ENCODE measurements at regions not wholly inside any gene's neighbourhood (a gene's known extent, or its start where the extent isn't known, plus 50 kb on each side); places are given as distances from the start of the nearest gene placed in this dataset.

GRCh38 chr10:81405399-81405798 lies 469.6 kb upstream of the NRG3 start:
- Mint-ChIP-seq H3K4me3 (ENCODE audit: unreplicated experiment) (no peak overlapping the region), H3K27me3 (ENCODE audit: low read depth, unreplicated experiment) (no peaks in the 10 kb centered on the region), H3K36me3 (ENCODE audit: low read depth, unreplicated experiment) (no peaks in the 10 kb centered on the region), H3K27ac (ENCODE audit: unreplicated experiment) (no peak overlapping the region), H3K4me1 (ENCODE audit: low read depth, unreplicated experiment) (no peaks in the 10 kb centered on the region), H3K9me3 (ENCODE audit: unreplicated experiment) (no peaks in the 10 kb centered on the region)
- no peak for FAIRE-seq
- DNase-seq (ENCODE audit: low read depth) = no peak
- Histone ChIP-seq H3K79me2 (ENCODE audit: insufficient read depth, low read length) (no peaks in the 10 kb centered on the region), H3K27ac (ENCODE audit: low read depth, low read length) (no peak overlapping the region), H3K9me3 (ENCODE audit: insufficient read depth, low read depth, low read length) (no peaks in the 10 kb centered on the region), H4K20me1 (ENCODE audit: insufficient read depth, low read length) (no peaks in the 10 kb centered on the region), H3K4me2 (ENCODE audit: low read length) (no peak overlapping the region), H3K36me3 (ENCODE audit: insufficient read depth, low read length) (no peaks in the 10 kb centered on the region), H3K9ac (ENCODE audit: low read length) (no peak overlapping the region), H3K27me3 (ENCODE audit: insufficient read depth, low read length) (no peaks in the 10 kb centered on the region), H2AFZ (ENCODE audit: low read depth, low read length) (no peak overlapping the region), H3K4me1 (ENCODE audit: insufficient read depth, low read length) (no peaks in the 10 kb centered on the region), H3K4me3 (ENCODE audit: insufficient read depth, low read depth, low read length) (no peak overlapping the region)
- TF ChIP-seq CTCF (IDR thresholded peaks at IDR 0.05; ENCODE audit: insufficient read depth, low read depth, low read length) (no peak), EZH2 (IDR thresholded peaks at IDR 0.05; ENCODE audit: insufficient read depth, low read length) (no peak)

- H3K27ac ChIP-seq (ENCODE audit: low read depth, low read length) = no peak overlapping the region
- H3K27me3 ChIP-seq (ENCODE audit: insufficient read depth, low read length) = no peaks in the 10 kb centered on the region
- no peaks in the 10 kb centered on the region for H3K79me2 ChIP-seq (ENCODE audit: insufficient read depth, low read length)
- no peak for TF ChIP-seq CTCF (IDR thresholded peaks at IDR 0.05; ENCODE audit: insufficient read depth, low read depth, low read length)
- TF ChIP-seq EZH2 (IDR thresholded peaks at IDR 0.05; ENCODE audit: insufficient read depth, low read length) = no peak
- no peaks in the 10 kb centered on the region for H4K20me1 ChIP-seq (ENCODE audit: insufficient read depth, low read length)
- Mint-ChIP-seq H3K4me1 (ENCODE audit: low read depth, unreplicated experiment) (no peaks in the 10 kb centered on the region), H3K27me3 (ENCODE audit: low read depth, unreplicated experiment) (no peaks in the 10 kb centered on the region), H3K36me3 (ENCODE audit: low read depth, unreplicated experiment) (no peaks in the 10 kb centered on the region), H3K4me3 (ENCODE audit: unreplicated experiment) (no peak overlapping the region), H3K27ac (ENCODE audit: unreplicated experiment) (no peak overlapping the region), H3K9me3 (ENCODE audit: unreplicated experiment) (no peaks in the 10 kb centered on the region)
- DNase-seq (ENCODE audit: low read depth) (no peak), FAIRE-seq (no peak)
- H3K4me2 ChIP-seq (ENCODE audit: low read length) = no peak overlapping the region
- H2AFZ ChIP-seq (ENCODE audit: low read depth, low read length) = no peak overlapping the region
- no peak overlapping the region for H3K4me3 ChIP-seq (ENCODE audit: insufficient read depth, low read depth, low read length)
- no peaks in the 10 kb centered on the region for H3K4me1 ChIP-seq (ENCODE audit: insufficient read depth, low read length)
- H3K9me3 ChIP-seq (ENCODE audit: insufficient read depth, low read depth, low read length) = no peaks in the 10 kb centered on the region
- H3K36me3 ChIP-seq (ENCODE audit: insufficient read depth, low read length) = no peaks in the 10 kb centered on the region
- no peak overlapping the region for H3K9ac ChIP-seq (ENCODE audit: low read length)
Observed at GRCh38 chr10:81414038-81414437, 461.0 kb upstream of the NRG3 start.

- no peak overlapping the region for H3K4me3 ChIP-seq (ENCODE audit: insufficient read depth, low read depth, low read length)
- H3K36me3 ChIP-seq (ENCODE audit: insufficient read depth, low read length) = no peaks in the 10 kb centered on the region
- Mint-ChIP-seq H3K4me3 (ENCODE audit: unreplicated experiment) (no peak overlapping the region), H3K27ac (ENCODE audit: unreplicated experiment) (no peak overlapping the region), H3K9me3 (ENCODE audit: unreplicated experiment) (no peaks in the 10 kb centered on the region), H3K4me1 (ENCODE audit: low read depth, unreplicated experiment) (no peaks in the 10 kb centered on the region), H3K36me3 (ENCODE audit: low read depth, unreplicated experiment) (no peaks in the 10 kb centered on the region), H3K27me3 (ENCODE audit: low read depth, unreplicated experiment) (no peaks in the 10 kb centered on the region)
- no peak overlapping the region for H3K4me2 ChIP-seq (ENCODE audit: low read length)
- DNase-seq (ENCODE audit: low read depth) (no peak), FAIRE-seq (no peak)
- no peak overlapping the region for H2AFZ ChIP-seq (ENCODE audit: low read depth, low read length)
- no peak overlapping the region for H3K27ac ChIP-seq (ENCODE audit: low read depth, low read length)
- no peak overlapping the region for H3K9ac ChIP-seq (ENCODE audit: low read length)
- TF ChIP-seq EZH2 (IDR thresholded peaks at IDR 0.05; ENCODE audit: insufficient read depth, low read length) (no peak), CTCF (IDR thresholded peaks at IDR 0.05; ENCODE audit: insufficient read depth, low read depth, low read length) (no peak)
- H4K20me1 ChIP-seq (ENCODE audit: insufficient read depth, low read length) = no peaks in the 10 kb centered on the region
- no peaks in the 10 kb centered on the region for H3K9me3 ChIP-seq (ENCODE audit: insufficient read depth, low read depth, low read length)
- no peaks in the 10 kb centered on the region for H3K27me3 ChIP-seq (ENCODE audit: insufficient read depth, low read length)
- H3K79me2 ChIP-seq (ENCODE audit: insufficient read depth, low read length) = no peaks in the 10 kb centered on the region
- H3K4me1 ChIP-seq (ENCODE audit: insufficient read depth, low read length) = no peaks in the 10 kb centered on the region
Observed at GRCh38 chr10:81426722-81427121, 448.3 kb upstream of the NRG3 start.

Measured in astrocyte (in vitro differentiated cells and primary cell).